ENCODE measurements at regions not wholly inside any gene's neighbourhood (a gene's known extent, or its start where the extent isn't known, plus 50 kb on each side); places are given as distances from the start of the nearest gene placed in this dataset.

DNA sequence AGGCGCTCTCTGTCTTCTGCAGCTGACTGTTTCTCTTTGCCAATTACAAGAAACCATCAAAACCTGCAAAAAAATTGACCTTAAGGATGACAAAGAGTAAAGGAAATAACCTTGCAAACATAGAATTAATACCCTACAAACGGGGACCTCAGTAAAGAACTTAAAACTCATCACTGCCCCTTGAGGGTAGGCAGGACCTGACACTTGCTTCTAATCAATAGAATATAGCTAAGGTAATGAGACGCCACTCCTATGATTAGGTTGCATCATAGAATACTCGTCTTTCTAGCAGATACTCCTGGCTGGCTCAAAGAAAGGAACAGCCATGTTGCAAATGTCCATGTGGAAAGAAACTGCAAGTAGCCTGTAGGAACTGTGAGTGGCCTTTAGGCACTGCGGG, 140.0 kb downstream of the XPNPEP1 start:
- TF ChIP-seq, protein P1, sequence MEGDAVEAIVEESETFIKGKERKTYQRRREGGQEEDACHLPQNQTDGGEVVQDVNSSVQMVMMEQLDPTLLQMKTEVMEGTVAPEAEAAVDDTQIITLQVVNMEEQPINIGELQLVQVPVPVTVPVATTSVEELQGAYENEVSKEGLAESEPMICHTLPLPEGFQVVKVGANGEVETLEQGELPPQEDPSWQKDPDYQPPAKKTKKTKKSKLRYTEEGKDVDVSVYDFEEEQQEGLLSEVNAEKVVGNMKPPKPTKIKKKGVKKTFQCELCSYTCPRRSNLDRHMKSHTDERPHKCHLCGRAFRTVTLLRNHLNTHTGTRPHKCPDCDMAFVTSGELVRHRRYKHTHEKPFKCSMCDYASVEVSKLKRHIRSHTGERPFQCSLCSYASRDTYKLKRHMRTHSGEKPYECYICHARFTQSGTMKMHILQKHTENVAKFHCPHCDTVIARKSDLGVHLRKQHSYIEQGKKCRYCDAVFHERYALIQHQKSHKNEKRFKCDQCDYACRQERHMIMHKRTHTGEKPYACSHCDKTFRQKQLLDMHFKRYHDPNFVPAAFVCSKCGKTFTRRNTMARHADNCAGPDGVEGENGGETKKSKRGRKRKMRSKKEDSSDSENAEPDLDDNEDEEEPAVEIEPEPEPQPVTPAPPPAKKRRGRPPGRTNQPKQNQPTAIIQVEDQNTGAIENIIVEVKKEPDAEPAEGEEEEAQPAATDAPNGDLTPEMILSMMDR (conservative IDR thresholded peaks at IDR 0.05 in 1 of 2, IDR thresholded peaks at IDR 0.05 in 1 of 2; ENCODE audit: low read depth in 1 of 2, low read length in 2 of 2): no peak
- no peak for TF ChIP-seq EZH2 (IDR thresholded peaks at IDR 0.05; ENCODE audit: low read length, missing control alignments)

All from fibroblast of lung (primary cell).